ENCODE measurements at regions not wholly inside any gene's neighbourhood (a gene's known extent, or its start where the extent isn't known, plus 50 kb on each side); places are given as distances from the start of the nearest gene placed in this dataset.
"Not testable (repeated sequence)": the region's sequence is repeated elsewhere in the genome, so short reads cannot be mapped to it uniquely, and the experiment has no call there.

DNA sequence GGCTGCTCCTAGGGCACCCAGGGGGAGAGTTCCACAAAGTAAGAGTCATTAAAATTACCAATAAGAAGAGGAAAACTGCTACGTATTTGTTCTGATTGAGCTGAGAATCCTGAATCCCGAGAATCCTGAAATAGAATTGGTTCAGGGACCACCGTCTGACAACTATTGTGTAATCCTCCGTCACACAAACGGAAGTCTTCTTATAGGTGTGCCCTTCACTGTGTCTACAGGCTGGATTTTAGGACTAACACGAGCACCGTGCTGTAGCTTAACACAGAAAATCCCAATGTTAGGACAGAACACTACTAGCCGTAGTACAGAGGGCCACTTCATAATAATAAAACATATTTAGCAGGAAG is 50.6 kb upstream of the RNF182 start:
- H3K4me1 ChIP-seq (ENCODE audit: control insufficient read depth in 5 of 5, insufficient read depth in 5 of 5, low read length in 5 of 5): peaks cover 3 to 28% (median 20%) of the 10 kb centered on the region in 5 donors
- peak overlapping the region; percentile 31 to 77 (median 75) for H3K4me3 ChIP-seq (ENCODE audit: low read depth in 1 of 5, low read length in 5 of 5)
- peaks cover 0 to 7% (median 0%) of the 10 kb centered on the region in 5 donors for H3K9me3 ChIP-seq (ENCODE audit: control insufficient read depth in 5 of 5, low read length in 5 of 5)
- no peaks in the 10 kb centered on the region for H3K27me3 ChIP-seq (ENCODE audit: control insufficient read depth in 5 of 5, insufficient read depth in 4 of 5, low read length in 5 of 5)
- H3K9ac ChIP-seq (ENCODE audit: low read length in 5 of 5): peak overlapping the region in 2 of 5 donors; percentile 59 to 72
- H3K36me3 ChIP-seq (ENCODE audit: control insufficient read depth in 5 of 5, insufficient read depth in 5 of 5, low read length in 5 of 5): no peaks in the 10 kb centered on the region
- no peak overlapping the region for H3K27ac ChIP-seq (ENCODE audit: low read depth, low read length)

GRCh38 chr6:13873288-13874190 is 51.2 kb upstream of the RNF182 start:
- H3K36me3 ChIP-seq (ENCODE audit: control insufficient read depth in 5 of 5, insufficient read depth in 5 of 5, low read length in 5 of 5): no peaks in the 10 kb centered on the region
- no peak overlapping the region for H3K27ac ChIP-seq (ENCODE audit: low read depth, low read length)
- peaks cover 3 to 28% (median 20%) of the 10 kb centered on the region in 5 donors for H3K4me1 ChIP-seq (ENCODE audit: control insufficient read depth in 5 of 5, insufficient read depth in 5 of 5, low read length in 5 of 5)
- H3K9ac ChIP-seq (ENCODE audit: low read length in 5 of 5): peak overlapping the region in 4 of 5 donors; percentile 5 to 72 (median 58)
- no peaks in the 10 kb centered on the region for H3K27me3 ChIP-seq (ENCODE audit: control insufficient read depth in 5 of 5, insufficient read depth in 4 of 5, low read length in 5 of 5)
- H3K9me3 ChIP-seq (ENCODE audit: control insufficient read depth in 5 of 5, low read length in 5 of 5): peaks cover 0 to 7% (median 0%) of the 10 kb centered on the region in 5 donors
- peak overlapping the region; percentile 31 to 77 (median 75) for H3K4me3 ChIP-seq (ENCODE audit: low read depth in 1 of 5, low read length in 5 of 5)

GRCh38 chr6:13872681-13873080 is 52.1 kb upstream of the RNF182 start:
- no peak overlapping the region for H3K4me3 ChIP-seq (ENCODE audit: low read depth in 1 of 5, low read length in 5 of 5)
- no peaks in the 10 kb centered on the region for H3K9me3 ChIP-seq (ENCODE audit: control insufficient read depth in 5 of 5, low read length in 5 of 5)
- no peak overlapping the region for H3K9ac ChIP-seq (ENCODE audit: low read length in 5 of 5)
- H3K27me3 ChIP-seq (ENCODE audit: control insufficient read depth in 5 of 5, insufficient read depth in 4 of 5, low read length in 5 of 5): no peaks in the 10 kb centered on the region
- H3K36me3 ChIP-seq (ENCODE audit: control insufficient read depth in 5 of 5, insufficient read depth in 5 of 5, low read length in 5 of 5): no peaks in the 10 kb centered on the region
- H3K27ac ChIP-seq (ENCODE audit: low read depth, low read length): no peak overlapping the region
- H3K4me1 ChIP-seq (ENCODE audit: control insufficient read depth in 5 of 5, insufficient read depth in 5 of 5, low read length in 5 of 5): peaks cover 3 to 28% (median 20%) of the 10 kb centered on the region in 5 donors

DNA sequence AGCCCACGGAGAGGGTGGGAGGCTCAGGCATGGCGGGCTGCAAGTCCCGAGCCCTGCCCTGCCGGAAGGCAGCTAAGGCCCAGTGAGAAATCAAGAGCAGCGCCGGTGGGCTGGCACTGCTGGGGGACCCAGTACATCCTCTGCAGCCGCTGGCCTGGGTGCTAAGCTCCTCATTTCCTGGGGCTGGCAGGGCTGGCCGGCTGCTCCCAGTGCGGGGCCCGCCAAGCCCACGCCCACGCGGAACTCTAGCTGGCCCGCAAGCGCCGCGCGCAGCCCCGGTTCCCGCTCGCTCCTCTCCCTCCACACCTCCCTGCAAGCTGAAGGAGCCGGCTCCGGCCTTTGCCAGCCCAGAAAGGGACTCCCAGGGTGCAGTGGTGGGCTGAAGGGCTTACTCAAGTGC is 52.7 kb upstream of the RNF182 start:
- H3K9ac ChIP-seq (ENCODE audit: low read length in 5 of 5); H3K27me3 ChIP-seq (ENCODE audit: control insufficient read depth in 5 of 5, insufficient read depth in 4 of 5, low read length in 5 of 5); H3K36me3 ChIP-seq (ENCODE audit: control insufficient read depth in 5 of 5, insufficient read depth in 5 of 5, low read length in 5 of 5); H3K27ac ChIP-seq (ENCODE audit: low read depth, low read length); H3K9me3 ChIP-seq (ENCODE audit: control insufficient read depth in 5 of 5, low read length in 5 of 5); H3K4me3 ChIP-seq (ENCODE audit: low read depth in 1 of 5, low read length in 5 of 5): not testable (repeated sequence)
- H3K4me1 ChIP-seq (ENCODE audit: control insufficient read depth in 5 of 5, insufficient read depth in 5 of 5, low read length in 5 of 5): peaks cover 3 to 28% (median 20%) of the 10 kb centered on the region in 5 donors

GRCh38 chr6:13870214-13870830 is 54.4 kb upstream of the RNF182 start:
- peaks cover 3 to 28% (median 20%) of the 10 kb centered on the region in 5 donors for H3K4me1 ChIP-seq (ENCODE audit: control insufficient read depth in 5 of 5, insufficient read depth in 5 of 5, low read length in 5 of 5)
- no peak overlapping the region for H3K9ac ChIP-seq (ENCODE audit: low read length in 5 of 5)
- no peaks in the 10 kb centered on the region for H3K9me3 ChIP-seq (ENCODE audit: control insufficient read depth in 5 of 5, low read length in 5 of 5)
- H3K27me3 ChIP-seq (ENCODE audit: control insufficient read depth in 5 of 5, insufficient read depth in 4 of 5, low read length in 5 of 5): no peaks in the 10 kb centered on the region
- H3K27ac ChIP-seq (ENCODE audit: low read depth, low read length): no peak overlapping the region
- H3K4me3 ChIP-seq (ENCODE audit: low read depth in 1 of 5, low read length in 5 of 5): no peak overlapping the region
- no peaks in the 10 kb centered on the region for H3K36me3 ChIP-seq (ENCODE audit: control insufficient read depth in 5 of 5, insufficient read depth in 5 of 5, low read length in 5 of 5)

DNA sequence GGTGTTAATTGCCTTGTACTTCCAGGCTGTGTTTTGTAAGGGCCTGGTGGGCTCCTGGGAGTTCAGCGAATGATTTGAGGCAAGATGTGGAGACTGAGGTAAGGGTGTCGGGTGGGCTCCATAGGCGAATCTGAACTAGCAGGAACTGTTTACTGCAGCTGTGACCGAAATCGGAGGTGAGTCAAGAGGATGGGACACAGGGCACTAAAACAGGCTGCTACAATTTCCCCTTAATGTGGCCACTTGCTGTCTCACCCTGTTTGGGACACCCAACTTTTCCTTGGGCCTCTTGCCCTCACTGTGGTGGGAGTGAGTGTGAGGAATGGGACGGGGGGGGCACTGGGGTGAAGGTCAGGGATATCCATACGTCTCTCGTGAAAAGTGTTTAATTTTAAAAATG is 53.9 kb upstream of the MCUR1 start:
- Histone ChIP-seq H3K4me1 (ENCODE audit: control insufficient read depth in 5 of 5, insufficient read depth in 5 of 5, low read length in 5 of 5) (peaks cover 2 to 17% (median 9%) of the 10 kb centered on the region in 5 donors), H3K36me3 (ENCODE audit: control insufficient read depth in 5 of 5, insufficient read depth in 5 of 5, low read length in 5 of 5) (no peaks in the 10 kb centered on the region), H3K27me3 (ENCODE audit: control insufficient read depth in 5 of 5, insufficient read depth in 4 of 5, low read length in 5 of 5) (no peaks in the 10 kb centered on the region), H3K27ac (ENCODE audit: low read depth, low read length) (no peak overlapping the region), H3K9me3 (ENCODE audit: control insufficient read depth in 5 of 5, low read length in 5 of 5) (no peaks in the 10 kb centered on the region), H3K9ac (ENCODE audit: low read length in 5 of 5) (no peak overlapping the region), H3K4me3 (ENCODE audit: low read depth in 1 of 5, low read length in 5 of 5) (no peak overlapping the region)

- H3K4me3 ChIP-seq (ENCODE audit: low read depth in 1 of 5, low read length in 5 of 5): no peak overlapping the region
- H3K9me3 ChIP-seq (ENCODE audit: control insufficient read depth in 5 of 5, low read length in 5 of 5): no peaks in the 10 kb centered on the region
- H3K9ac ChIP-seq (ENCODE audit: low read length in 5 of 5): no peak overlapping the region
- H3K27me3 ChIP-seq (ENCODE audit: control insufficient read depth in 5 of 5, insufficient read depth in 4 of 5, low read length in 5 of 5): no peaks in the 10 kb centered on the region
- H3K27ac ChIP-seq (ENCODE audit: low read depth, low read length): no peak overlapping the region
- no peaks in the 10 kb centered on the region for H3K36me3 ChIP-seq (ENCODE audit: control insufficient read depth in 5 of 5, insufficient read depth in 5 of 5, low read length in 5 of 5)
- peaks cover 2 to 8% (median 5%) of the 10 kb centered on the region in 5 donors for H3K4me1 ChIP-seq (ENCODE audit: control insufficient read depth in 5 of 5, insufficient read depth in 5 of 5, low read length in 5 of 5)
Measured at GRCh38 chr6:13866301-13866700, 51.9 kb upstream of the MCUR1 start.

- H3K27me3 ChIP-seq (ENCODE audit: control insufficient read depth in 5 of 5, insufficient read depth in 4 of 5, low read length in 5 of 5): no peaks in the 10 kb centered on the region
- H3K9me3 ChIP-seq (ENCODE audit: control insufficient read depth in 5 of 5, low read length in 5 of 5): peaks cover 0 to 3% (median 0%) of the 10 kb centered on the region in 5 donors
- H3K9ac ChIP-seq (ENCODE audit: low read length in 5 of 5): no peak overlapping the region
- no peaks in the 10 kb centered on the region for H3K36me3 ChIP-seq (ENCODE audit: control insufficient read depth in 5 of 5, insufficient read depth in 5 of 5, low read length in 5 of 5)
- H3K4me1 ChIP-seq (ENCODE audit: control insufficient read depth in 5 of 5, insufficient read depth in 5 of 5, low read length in 5 of 5): peaks cover 0 to 5% (median 2%) of the 10 kb centered on the region in 5 donors
- H3K4me3 ChIP-seq (ENCODE audit: low read depth in 1 of 5, low read length in 5 of 5): no peak overlapping the region
- no peak overlapping the region for H3K27ac ChIP-seq (ENCODE audit: low read depth, low read length)
Measured at GRCh38 chr6:13865141-13865540, 50.8 kb upstream of the MCUR1 start.

- H3K9me3 ChIP-seq (ENCODE audit: control insufficient read depth in 5 of 5, low read length in 5 of 5); H3K9ac ChIP-seq (ENCODE audit: low read length in 5 of 5); H3K4me3 ChIP-seq (ENCODE audit: low read depth in 1 of 5, low read length in 5 of 5); H3K4me1 ChIP-seq (ENCODE audit: control insufficient read depth in 5 of 5, insufficient read depth in 5 of 5, low read length in 5 of 5); H3K27me3 ChIP-seq (ENCODE audit: control insufficient read depth in 5 of 5, insufficient read depth in 4 of 5, low read length in 5 of 5); H3K27ac ChIP-seq (ENCODE audit: low read depth, low read length); H3K36me3 ChIP-seq (ENCODE audit: control insufficient read depth in 5 of 5, insufficient read depth in 5 of 5, low read length in 5 of 5): not testable (repeated sequence)
Measured at GRCh38 chr6:13864669-13865068, 50.3 kb upstream of the MCUR1 start.
